ENCODE measurements at regions not wholly inside any gene's neighbourhood (a gene's known extent, or its start where the extent isn't known, plus 50 kb on each side); places are given as distances from the start of the nearest gene placed in this dataset.

DNA sequence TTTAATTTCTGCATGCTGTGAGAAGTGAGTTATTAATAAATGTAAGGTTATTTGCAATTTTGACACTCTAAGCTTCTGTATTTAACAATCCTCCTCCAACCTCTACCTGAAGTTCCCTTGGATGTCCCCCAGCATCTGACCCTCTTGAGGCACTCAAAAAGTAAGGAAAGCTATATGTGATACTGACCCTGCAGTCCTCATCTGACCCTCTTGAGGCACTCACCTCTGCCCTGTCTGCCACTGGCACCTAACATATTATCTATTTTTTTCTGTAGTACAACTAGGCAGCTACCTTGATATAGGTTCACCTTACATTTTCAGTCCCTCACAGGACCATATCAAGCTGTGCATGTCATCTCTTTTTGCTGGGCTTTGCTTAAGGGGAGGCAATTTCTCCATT is 583.4 kb upstream of the PKDCC start:
- H3K27me3 Mint-ChIP-seq (ENCODE audit: insufficient read depth, low read depth) = peaks cover 2% of the 10 kb centered on the region
- H3K4me3 Mint-ChIP-seq = no peak overlapping the region
- no peaks in the 10 kb centered on the region for H3K36me3 Mint-ChIP-seq

GRCh38 chr2:41475959-41476358 is 571.9 kb upstream of the PKDCC start:
- Histone ChIP-seq H3K4me1 (no peaks in the 10 kb centered on the region), H3F3A (ENCODE audit: low read depth) (no peaks in the 10 kb centered on the region), H3K36me3 (no peaks in the 10 kb centered on the region), H3K27me3 (no peaks in the 10 kb centered on the region), H2AFZ (replicated peaks) (no peak overlapping the region), H3K4me3 (no peak overlapping the region), H3K9ac (no peak overlapping the region), H3K79me2 (ENCODE audit: low read depth) (no peaks in the 10 kb centered on the region), H3K27ac (no peak overlapping the region), H3K9me3 (ENCODE audit: low read depth) (no peaks in the 10 kb centered on the region), H3K4me2 (no peak overlapping the region), H4K20me1 (ENCODE audit: low read depth) (no peaks in the 10 kb centered on the region)
- H3K9me3 Mint-ChIP-seq = no peaks in the 10 kb centered on the region
- no peaks in the 10 kb centered on the region for H3K4me1 Mint-ChIP-seq
- TF ChIP-seq, protein P1, sequence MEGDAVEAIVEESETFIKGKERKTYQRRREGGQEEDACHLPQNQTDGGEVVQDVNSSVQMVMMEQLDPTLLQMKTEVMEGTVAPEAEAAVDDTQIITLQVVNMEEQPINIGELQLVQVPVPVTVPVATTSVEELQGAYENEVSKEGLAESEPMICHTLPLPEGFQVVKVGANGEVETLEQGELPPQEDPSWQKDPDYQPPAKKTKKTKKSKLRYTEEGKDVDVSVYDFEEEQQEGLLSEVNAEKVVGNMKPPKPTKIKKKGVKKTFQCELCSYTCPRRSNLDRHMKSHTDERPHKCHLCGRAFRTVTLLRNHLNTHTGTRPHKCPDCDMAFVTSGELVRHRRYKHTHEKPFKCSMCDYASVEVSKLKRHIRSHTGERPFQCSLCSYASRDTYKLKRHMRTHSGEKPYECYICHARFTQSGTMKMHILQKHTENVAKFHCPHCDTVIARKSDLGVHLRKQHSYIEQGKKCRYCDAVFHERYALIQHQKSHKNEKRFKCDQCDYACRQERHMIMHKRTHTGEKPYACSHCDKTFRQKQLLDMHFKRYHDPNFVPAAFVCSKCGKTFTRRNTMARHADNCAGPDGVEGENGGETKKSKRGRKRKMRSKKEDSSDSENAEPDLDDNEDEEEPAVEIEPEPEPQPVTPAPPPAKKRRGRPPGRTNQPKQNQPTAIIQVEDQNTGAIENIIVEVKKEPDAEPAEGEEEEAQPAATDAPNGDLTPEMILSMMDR (IDR thresholded peaks at IDR 0.05) = no peak
- TF ChIP-seq EZH2 (IDR thresholded peaks at IDR 0.05) = no peak
- no peak for TF ChIP-seq EZH2phosphoT487 (IDR thresholded peaks at IDR 0.05)
- no peak overlapping the region for H3K27ac Mint-ChIP-seq
- H3K36me3 Mint-ChIP-seq = no peaks in the 10 kb centered on the region
- peaks cover 2% of the 10 kb centered on the region for H3K27me3 Mint-ChIP-seq (ENCODE audit: insufficient read depth, low read depth)
- no peak for DNase-seq (ENCODE audit: low spot score)
- H3K4me3 Mint-ChIP-seq = no peak overlapping the region

More for the DNA sequence above, 583.4 kb upstream of the PKDCC start:
- H3K79me2 ChIP-seq (ENCODE audit: low read depth) = no peaks in the 10 kb centered on the region
- no peaks in the 10 kb centered on the region for H3K4me1 ChIP-seq
- H3K9ac ChIP-seq = no peak overlapping the region
- no peak overlapping the region for H2AFZ ChIP-seq (replicated peaks)
- DNase-seq (ENCODE audit: low spot score) = no peak
- no peaks in the 10 kb centered on the region for H3K9me3 Mint-ChIP-seq
- H3K36me3 ChIP-seq = no peaks in the 10 kb centered on the region
- H3K4me1 Mint-ChIP-seq = no peaks in the 10 kb centered on the region
- H3F3A ChIP-seq (ENCODE audit: low read depth) = no peaks in the 10 kb centered on the region
- H3K27me3 ChIP-seq = no peaks in the 10 kb centered on the region
- H3K4me3 ChIP-seq = no peak overlapping the region
- H3K27ac Mint-ChIP-seq = no peak overlapping the region
- H3K4me2 ChIP-seq = no peak overlapping the region
- TF ChIP-seq EZH2phosphoT487 (IDR thresholded peaks at IDR 0.05) (no peak), EZH2 (IDR thresholded peaks at IDR 0.05) (no peak)
- TF ChIP-seq, protein P1 (IDR thresholded peaks at IDR 0.05) = no peak
- no peaks in the 10 kb centered on the region for H3K9me3 ChIP-seq (ENCODE audit: low read depth)
- H3K27ac ChIP-seq = no peak overlapping the region
- H4K20me1 ChIP-seq (ENCODE audit: low read depth) = no peaks in the 10 kb centered on the region

DNA sequence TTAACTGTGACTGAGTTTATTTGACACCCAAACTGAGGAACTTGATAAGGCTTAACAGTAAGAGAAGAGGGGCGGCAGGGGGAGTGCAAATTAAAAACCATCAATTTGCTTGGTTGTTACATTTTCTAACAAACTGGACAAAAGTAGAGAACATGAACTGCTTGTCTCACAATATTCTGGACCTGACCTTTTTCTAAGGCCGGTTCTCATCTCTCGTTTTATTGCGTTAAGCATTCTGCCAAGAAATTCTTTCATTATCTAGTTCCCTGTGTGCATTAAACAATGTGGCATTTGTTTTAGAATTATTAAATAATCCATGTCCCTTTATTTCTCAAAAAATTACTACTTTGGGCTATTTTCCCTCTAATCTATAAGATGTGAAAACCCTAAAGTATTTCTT is 565.2 kb upstream of the PKDCC start:
- H3K27ac Mint-ChIP-seq = no peak overlapping the region
- peaks cover 2% of the 10 kb centered on the region for H3K27me3 Mint-ChIP-seq (ENCODE audit: insufficient read depth, low read depth)
- Histone ChIP-seq H3K36me3 (no peaks in the 10 kb centered on the region), H3K9me3 (ENCODE audit: low read depth) (no peaks in the 10 kb centered on the region), H3K4me3 (no peak overlapping the region), H3K27me3 (no peaks in the 10 kb centered on the region), H3F3A (ENCODE audit: low read depth) (no peaks in the 10 kb centered on the region), H3K4me1 (no peaks in the 10 kb centered on the region), H4K20me1 (ENCODE audit: low read depth) (no peaks in the 10 kb centered on the region), H3K4me2 (no peak overlapping the region), H3K79me2 (ENCODE audit: low read depth) (no peaks in the 10 kb centered on the region), H3K27ac (no peak overlapping the region), H2AFZ (replicated peaks) (no peak overlapping the region), H3K9ac (no peak overlapping the region)
- H3K4me3 Mint-ChIP-seq = no peak overlapping the region
- no peaks in the 10 kb centered on the region for H3K36me3 Mint-ChIP-seq
- H3K4me1 Mint-ChIP-seq = no peaks in the 10 kb centered on the region
- TF ChIP-seq, protein P1 (IDR thresholded peaks at IDR 0.05) = no peak
- TF ChIP-seq EZH2phosphoT487 (IDR thresholded peaks at IDR 0.05) (no peak), EZH2 (IDR thresholded peaks at IDR 0.05) (no peak)
- DNase-seq (ENCODE audit: low spot score) = no peak
- no peaks in the 10 kb centered on the region for H3K9me3 Mint-ChIP-seq

Data from neural progenitor cell (in vitro differentiated cells).